Uterus (tissue), 3 donors: ENCODE measurements at regions not wholly inside any gene's neighbourhood (a gene's known extent, or its start where the extent isn't known, plus 50 kb on each side); places are given as distances from the start of the nearest gene placed in this dataset.

Experiments used
- DNase-seq, 2 donors: peaks; one replicate each; pipeline ENCODE4 v3.0.0-alpha.2; 2019 to 2020
- H3K27ac ChIP-seq, 2 donors: fragments of 200-600 bp; sonication (generic); 1 replicate in 1 of 2; 2 replicates in 1 of 2; pipeline ENCODE4 v1.5.1; 2016 to 2018
- H3K27me3 ChIP-seq, 2 donors: fragments of 200-600 bp; sonication (generic); one replicate each; pipeline ENCODE4 v1.5.1; 2018 to 2019; ENCODE audit warnings: control low read depth in 1 of 2
- H3K36me3 ChIP-seq, 2 donors: fragments of 200-600 bp; sonication (generic); one replicate each; pipeline ENCODE4 v1.5.1; 2019; ENCODE audit warnings: control low read depth in 1 of 2
- H3K4me1 ChIP-seq, 2 donors: fragments of 200-600 bp; sonication (generic); one replicate each; pipeline ENCODE4 v1.5.1; 2018 to 2019; ENCODE audit warnings: control low read depth in 1 of 2
- H3K4me3 ChIP-seq, 2 donors: fragments of 200-600 bp; sonication (generic); 1 replicate in 1 of 2; 2 replicates in 1 of 2; pipeline ENCODE4 v1.5.1; 2018 to 2019; ENCODE audit warnings: mild to moderate bottlenecking in 1 of 2
- H3K9me3 ChIP-seq, 2 donors: fragments of 200-600 bp; sonication (generic); one replicate each; pipeline ENCODE4 v1.5.1; 2019; ENCODE audit warnings: control low read depth in 1 of 2
- CTCF ChIP-seq, 4 experiments: fragments of 200-600 bp in 2 of 4; fragments of 450-650 bp in 2 of 4; sonication (generic) in 2 of 4; IDR thresholded peaks; one replicate each; pipeline ENCODE4 v1.5.1; 2016 to 2019; ENCODE audit warnings: antibody characterized with exemption in 4 of 4, mild to moderate bottlenecking in 2 of 4, moderate library complexity in 1 of 4
- POLR2A ChIP-seq, 2 donors: fragments of 450-650 bp; IDR thresholded peaks; one replicate each; pipeline ENCODE4 v1.6.1; 2016; ENCODE audit warnings: antibody characterized with exemption in 2 of 2, mild to moderate bottlenecking in 1 of 2, moderate library complexity in 1 of 2
- intact Hi-C: fragments of 100-400 bp; cut with DNase I; formaldehyde crosslinking; loops from one replicate; pipeline ENCODE4 v1.15.1; 2023; ENCODE audit warnings: low total_unique reads
- donor health status: DM: yes; HTN: yes; CAD: no.

GRCh38 chr18:60469387-60470100 lies 97.0 kb upstream of the MC4R start:
- H3K27ac ChIP-seq: no peak overlapping the region
- no peaks in the 10 kb centered on the region for H3K36me3 ChIP-seq
- H3K4me1 ChIP-seq: no peaks in the 10 kb centered on the region
- no peaks in the 10 kb centered on the region for H3K9me3 ChIP-seq
- DNase-seq: no peak
- H3K27me3 ChIP-seq: no peaks in the 10 kb centered on the region
- intact Hi-C loops: no loop called here
- TF ChIP-seq POLR2A (IDR thresholded peaks at IDR 0.05): no peak
- TF ChIP-seq CTCF (IDR thresholded peaks at IDR 0.05): no peak
- no peak overlapping the region for H3K4me3 ChIP-seq

DNA sequence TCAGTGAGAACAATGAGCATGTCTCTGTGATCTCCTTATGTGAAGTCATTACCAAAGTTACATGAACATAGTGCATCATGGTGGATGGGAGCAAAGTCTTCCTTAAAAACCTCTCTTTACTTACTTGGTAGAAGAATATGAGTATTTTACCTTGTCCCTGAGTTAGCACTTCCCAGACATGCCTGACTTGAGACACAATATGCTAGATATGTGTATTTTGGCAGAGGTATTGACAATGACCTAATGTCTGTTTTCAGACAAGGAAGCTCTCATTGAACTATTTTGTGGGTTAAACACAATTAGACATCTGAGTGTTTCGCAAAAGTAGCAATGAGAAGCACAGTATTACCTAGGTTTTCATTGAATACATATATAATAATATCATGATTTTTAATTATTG lies 99.1 kb upstream of the MC4R start:
- no peak for DNase-seq
- Histone ChIP-seq H3K4me1 (no peaks in the 10 kb centered on the region), H3K9me3 (no peaks in the 10 kb centered on the region), H3K4me3 (no peak overlapping the region), H3K27ac (no peak overlapping the region), H3K27me3 (no peaks in the 10 kb centered on the region), H3K36me3 (no peaks in the 10 kb centered on the region)
- intact Hi-C loops: no loop called here
- TF ChIP-seq POLR2A (IDR thresholded peaks at IDR 0.05): no peak
- no peak for TF ChIP-seq CTCF (IDR thresholded peaks at IDR 0.05)

DNA sequence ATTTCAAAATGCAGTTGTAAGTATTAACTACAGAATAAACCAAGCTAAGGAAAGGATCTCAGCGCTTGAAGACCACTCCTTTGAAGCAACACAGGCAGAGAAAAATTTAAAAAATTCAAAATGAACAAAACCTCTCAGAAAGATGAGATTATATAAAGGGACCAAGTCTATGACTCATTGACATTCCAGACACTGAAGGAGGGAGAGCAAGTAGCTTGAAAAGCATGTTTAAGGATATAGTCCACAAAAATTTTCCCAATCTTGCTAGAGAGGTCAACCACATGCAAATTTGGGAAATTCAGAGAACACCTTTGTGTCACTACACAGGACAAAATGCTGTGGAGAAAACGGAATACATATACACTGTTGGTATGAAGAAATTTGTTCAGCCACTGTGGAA lies 112.6 kb upstream of the MC4R start:
- no peaks in the 10 kb centered on the region for H3K9me3 ChIP-seq
- H3K27me3 ChIP-seq: no peaks in the 10 kb centered on the region
- DNase-seq: no peak
- no peaks in the 10 kb centered on the region for H3K4me1 ChIP-seq
- TF ChIP-seq CTCF (IDR thresholded peaks at IDR 0.05) (no peak), POLR2A (IDR thresholded peaks at IDR 0.05) (no peak)
- no peaks in the 10 kb centered on the region for H3K36me3 ChIP-seq
- no peak overlapping the region for H3K27ac ChIP-seq
- intact Hi-C loops: no loop called here
- no peak overlapping the region for H3K4me3 ChIP-seq

GRCh38 chr18:60493066-60493465 lies 120.5 kb upstream of the MC4R start:
- Histone ChIP-seq H3K4me3 (no peak overlapping the region), H3K9me3 (no peaks in the 10 kb centered on the region), H3K36me3 (no peaks in the 10 kb centered on the region), H3K27me3 (no peaks in the 10 kb centered on the region), H3K27ac (no peak overlapping the region), H3K4me1 (no peaks in the 10 kb centered on the region)
- no peak for TF ChIP-seq CTCF (IDR thresholded peaks at IDR 0.05)
- no peak for TF ChIP-seq POLR2A (IDR thresholded peaks at IDR 0.05)
- intact Hi-C loops: no loop called here
- DNase-seq: no peak

DNA sequence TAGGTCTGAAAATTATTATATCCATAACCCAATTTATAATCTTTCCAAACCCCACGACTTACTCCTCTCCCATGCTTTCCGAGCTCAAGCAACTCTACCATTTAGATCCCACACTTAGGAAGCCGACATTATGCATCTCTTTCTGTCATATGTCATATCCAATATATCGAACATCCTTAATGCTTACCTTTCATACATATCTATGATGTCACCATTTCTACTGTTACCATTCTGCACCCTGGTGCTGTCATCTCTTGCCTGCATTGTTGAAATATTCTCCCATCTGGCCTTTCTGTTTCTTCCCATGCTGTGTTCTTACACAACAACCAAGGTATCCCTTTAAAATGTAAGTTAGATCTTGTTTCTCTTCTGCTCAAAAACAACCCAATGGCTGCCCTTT lies 127.1 kb upstream of the MC4R start:
- Histone ChIP-seq H3K27ac (no peak overlapping the region), H3K4me3 (no peak overlapping the region), H3K4me1 (no peaks in the 10 kb centered on the region), H3K9me3 (no peaks in the 10 kb centered on the region), H3K27me3 (no peaks in the 10 kb centered on the region), H3K36me3 (no peaks in the 10 kb centered on the region)
- intact Hi-C loops: no loop called here
- no peak for DNase-seq
- TF ChIP-seq CTCF (IDR thresholded peaks at IDR 0.05) (no peak), POLR2A (IDR thresholded peaks at IDR 0.05) (no peak)
